ENCODE measurements at regions not wholly inside any gene's neighbourhood (a gene's known extent, or its start where the extent isn't known, plus 50 kb on each side); places are given as distances from the start of the nearest gene placed in this dataset.

GRCh38 chr12:47026291-47026690 is 53.1 kb upstream of the PCED1B start:
- Mint-ChIP-seq H3K27me3 (ENCODE audit: low read depth) (no peaks in the 10 kb centered on the region), H3K4me1 (ENCODE audit: low read depth) (peaks cover 6% of the 10 kb centered on the region), H3K4me3 (no peak overlapping the region), H3K9me3 (no peaks in the 10 kb centered on the region), H3K36me3 (ENCODE audit: low read depth) (no peaks in the 10 kb centered on the region), H3K27ac (no peak overlapping the region)
- CTCF ChIA-PET: interaction anchor here (1.0 kb wide), 1 partner anchor 295 kb away, joined by 3 read pairs; no protein-coding TSS in a partner anchor
- intact Hi-C loops (cut with micrococcal nuclease): loop anchor here (10.0 kb wide), 1 partner anchor 871 kb away; no protein-coding TSS in a partner anchor
- DNase-seq: no peak
